K562 (cell line): ENCODE measurements at regions not wholly inside any gene's neighbourhood (a gene's known extent, or its start where the extent isn't known, plus 50 kb on each side); places are given as distances from the start of the nearest gene placed in this dataset.
"Not testable (repeated sequence)": the region's sequence is repeated elsewhere in the genome, so short reads cannot be mapped to it uniquely, and the experiment has no call there.

Source experiments
- ATAC-seq: fragments of 200-7000 bp; cut with Tn5 transposase; 3 replicates; pipeline ENCODE4 v1.9.1; 2020; ENCODE audit warnings: moderate library complexity
- BruUV-seq: library from RNA; stranded (reverse); fragments of 400-500 nt; replicated peaks from 2 replicates; lab custom pipeline; 2021; lab: Mats Ljungman, UMichigan
- CTCF ChIA-PET: fragments of 300-600 bp; formaldehyde crosslinking; extraction: SDS; loops from one replicate; lab custom pipeline; 2021; ENCODE audit warnings: low intra/inter-chr PET ratio; lab: Yijun Ruan, JAX
- POLR2A ChIA-PET: fragments of 300-600, 350-650 bp; sonication (Branson Sonifier 250); formaldehyde crosslinking; extraction: SDS; loops from one replicate; lab custom pipeline; 2021; ENCODE audit warnings: antibody characterized with exemption, inconsistent platforms; lab: Yijun Ruan, JAX
- DNase-seq, 4 experiments: peaks; one replicate each; pipeline versions ENCODE4 v3.0.0 to v3.0.0-alpha.2; 2011 to 2018; ENCODE audit warnings: low spot score in 3 of 4, mixed read lengths in 3 of 4; ENCODE audit errors: extremely low read depth in 1 of 4
- FAIRE-seq: peaks from 2 replicates; lab custom pipeline; 2011; peaks lifted over from hg19 to GRCh38; lab: Jason Lieb, UNC
- H2AFZ ChIP-seq: 2 replicates; pipeline ENCODE4 v1.6.0; 2011; ENCODE audit warnings: low read depth, low read length, control low read depth, inconsistent platforms
- H3K27ac ChIP-seq: fragments of 200-600 bp; 3 replicates; pipeline ENCODE4 v1.8.0; 2011; ENCODE audit warnings: low read depth, mild to moderate bottlenecking, control low read depth, inconsistent platforms, low read length, moderate library complexity, mixed read lengths; ENCODE audit errors: extremely low read depth
- H3K27me3 ChIP-seq, 2 experiments: fragments of 300-600 bp in 1 of 2; 2 replicates in 1 of 2; 3 replicates in 1 of 2; pipeline versions ENCODE4 v1.6.0 to v1.8.0; 2011; ENCODE audit warnings: inconsistent platforms in 2 of 2, low read length in 2 of 2, mild to moderate bottlenecking in 1 of 2, mixed read lengths in 1 of 2, moderate library complexity in 1 of 2; ENCODE audit not compliant: control insufficient read depth in 2 of 2, insufficient read depth in 2 of 2
- H3K36me3 ChIP-seq: fragments of 300-600 bp; 3 replicates; pipeline ENCODE4 v1.8.0; 2011; ENCODE audit warnings: mild to moderate bottlenecking, low read length, inconsistent platforms; ENCODE audit not compliant: control insufficient read depth, insufficient read depth
- H3K4me1 ChIP-seq, 2 experiments: fragments of 200-600 bp in 1 of 2; replicated peaks in 1 of 2; 2 replicates in 1 of 2; 3 replicates in 1 of 2; pipeline versions ENCODE4 v1.5.1 to v1.8.0; 2011; ENCODE audit warnings: inconsistent platforms in 2 of 2, low read length in 2 of 2, mild to moderate bottlenecking in 1 of 2, mixed read lengths in 1 of 2, moderate library complexity in 1 of 2; ENCODE audit not compliant: control insufficient read depth in 2 of 2, insufficient read depth in 2 of 2
- H3K4me2 ChIP-seq: 2 replicates; pipeline ENCODE4 v1.6.1; 2011; ENCODE audit warnings: low read length, control low read depth, inconsistent platforms, mixed read lengths; ENCODE audit not compliant: insufficient read depth
- H3K4me3 ChIP-seq: fragments of 200-600 bp; sonication (generic), shearing (Covaris generic); 2 replicates; pipeline ENCODE4 v1.5.1; 2016; ENCODE audit warnings: control low read depth, inconsistent platforms
- H3K79me2 ChIP-seq: fragments of 200-600 bp; 3 replicates; pipeline ENCODE4 v1.8.0; 2011; ENCODE audit warnings: low read length, inconsistent platforms; ENCODE audit not compliant: control insufficient read depth, insufficient read depth
- H3K9ac ChIP-seq, 2 experiments: 2 replicates each; pipeline versions ENCODE4 v1.6.0 to v1.6.1; 2011; ENCODE audit warnings: low read depth in 2 of 2, low read length in 2 of 2, control low read depth in 1 of 2, inconsistent platforms in 1 of 2, mild to moderate bottlenecking in 1 of 2, mixed read lengths in 1 of 2; ENCODE audit not compliant: insufficient read depth in 1 of 2
- H3K9me1 ChIP-seq: one replicate; pipeline ENCODE4 v1.6.0; 2011; ENCODE audit warnings: inconsistent platforms, mild to moderate bottlenecking, low read length, moderate library complexity; ENCODE audit not compliant: control insufficient read depth, insufficient read depth
- H3K9me3 ChIP-seq: replicated peaks from 2 replicates; pipeline ENCODE4 v1.5.1; 2011; ENCODE audit warnings: low read depth, low read length, inconsistent platforms; ENCODE audit not compliant: control insufficient read depth, insufficient read depth
- H4K20me1 ChIP-seq: replicated peaks from 2 replicates; pipeline ENCODE4 v1.6.1; 2011; ENCODE audit warnings: low read length, inconsistent platforms, mixed read lengths; ENCODE audit not compliant: control insufficient read depth, insufficient read depth
- RFX1 ChIP-seq: fragments of 450-650 bp; IDR thresholded peaks from 2 replicates; pipeline ENCODE4 v1.6.1; 2016; ENCODE audit warnings: mild to moderate bottlenecking, moderate library complexity
- WGBS: fragments of 100-300 bp; shearing (Covaris generic); methylation state at CpG from one replicate; pipeline ENCODE4 v1.1.6; 2016; ENCODE audit warnings: low coverage, mixed read lengths; ENCODE audit not compliant: insufficient coverage; ENCODE audit errors: missing lambda C conversion rate; 5-methylcytosine and 5-hydroxymethylcytosine counted together
- in situ Hi-C: fragments of 300-500 bp; cut with MboI; formaldehyde crosslinking; loops from 4 replicates; pipeline ENCODE4 v1.15.0; 2018; ENCODE audit warnings: inconsistent platforms, mixed read lengths
- intact Hi-C: fragments of 100-400 bp; cut with micrococcal nuclease; formaldehyde crosslinking; loops from 2 replicates; pipeline ENCODE4 v1.14.2; 2022

GRCh38 chr4:9604031-9604892 lies 160.0 kb downstream of the DEFB131A start:
- H3K9ac ChIP-seq, H3K27me3 ChIP-seq, H4K20me1 ChIP-seq, H3K9me3 ChIP-seq, POLR2A ChIA-PET, DNase-seq, H3K4me1 ChIP-seq, ATAC-seq, CTCF ChIA-PET, in situ Hi-C loops, H3K4me2 ChIP-seq, FAIRE-seq, intact Hi-C loops, H3K9me1 ChIP-seq, H2AFZ ChIP-seq, H3K36me3 ChIP-seq: not testable (repeated sequence)
- WGBS, result 1% methylated on average over 15 of the region's 17 CpGs
- peak; percentile 49 for TF ChIP-seq RFX1
- TF ChIP-seq, all 486 proteins: peak for 1; not testable (repeated sequence) for 485
- H3K27ac ChIP-seq, BruUV-seq, H3K79me2 ChIP-seq, H3K4me3 ChIP-seq: not testable (repeated sequence)

- CTCF ChIA-PET, result not testable (repeated sequence)
Measured at GRCh38 chr4:9604893-9605190, 160.6 kb downstream of the DEFB131A start.

More at GRCh38 chr4:9604893-9605190, 160.6 kb downstream of the DEFB131A start:
- FAIRE-seq, intact Hi-C loops, DNase-seq, H3K9me3 ChIP-seq, BruUV-seq, H3K9ac ChIP-seq, in situ Hi-C loops, H3K4me2 ChIP-seq, H3K27ac ChIP-seq, H3K4me1 ChIP-seq, H3K9me1 ChIP-seq, H3K27me3 ChIP-seq, H2AFZ ChIP-seq, ATAC-seq, H3K79me2 ChIP-seq, H3K36me3 ChIP-seq, H4K20me1 ChIP-seq, POLR2A ChIA-PET, H3K4me3 ChIP-seq: not testable (repeated sequence)
- WGBS, result 0% methylated on average over 4 of the region's 5 CpGs
